Testis (tissue), 2 donors: ENCODE measurements at regions not wholly inside any gene's neighbourhood (a gene's known extent, or its start where the extent isn't known, plus 50 kb on each side); places are given as distances from the start of the nearest gene placed in this dataset.
"Not testable (repeated sequence)": the region's sequence is repeated elsewhere in the genome, so short reads cannot be mapped to it uniquely, and the experiment has no call there.

ENCODE experiments used
- DNase-seq: peaks from one replicate; pipeline ENCODE4 v3.0.0-alpha.2; 2019
- H3K27ac ChIP-seq, 2 donors: fragments of 200-600 bp; sonication (generic); one replicate each; pipeline ENCODE4 v1.5.1; 2019
- H3K27me3 ChIP-seq: fragments of 200-600 bp; sonication (generic); one replicate; pipeline ENCODE4 v1.5.1; 2019
- H3K36me3 ChIP-seq: fragments of 200-600 bp; sonication (generic); one replicate; pipeline ENCODE4 v1.5.1; 2017; ENCODE audit warnings: low read depth; ENCODE audit errors: missing control alignments
- H3K4me1 ChIP-seq: fragments of 200-600 bp; sonication (generic); one replicate; pipeline ENCODE4 v1.5.1; 2019
- H3K4me3 ChIP-seq, 2 donors: fragments of 200-600 bp; sonication (generic); one replicate each; pipeline ENCODE4 v1.5.1; 2017 to 2019
- H3K9me3 ChIP-seq: fragments of 200-600 bp; sonication (generic); one replicate; pipeline ENCODE4 v1.5.1; 2017
- CTCF ChIP-seq, 3 experiments: fragments of 450-650 bp in 2 of 3; fragments of 200-600 bp in 1 of 3; sonication (generic) in 1 of 3; IDR thresholded peaks; one replicate each; pipeline ENCODE4 v1.5.1; 2016 to 2019; ENCODE audit warnings: antibody characterized with exemption in 3 of 3, mild to moderate bottlenecking in 2 of 3, moderate library complexity in 1 of 3
- POLR2A ChIP-seq: fragments of 450-650 bp; IDR thresholded peaks from one replicate; pipeline ENCODE4 v1.6.1; 2017; ENCODE audit warnings: antibody characterized with exemption, mild to moderate bottlenecking, moderate library complexity
- WGBS, 2 donors: methylation state at CpG; one replicate each; pipeline ENCODE4 v1.1.5; 2018; 5-methylcytosine and 5-hydroxymethylcytosine counted together
- intact Hi-C: fragments of 100-400 bp; cut with DNase I; formaldehyde crosslinking; loops from one replicate; pipeline ENCODE4 v1.15.1; 2023; ENCODE audit warnings: low total_unique reads

- intact Hi-C loops = no loop called here
- DNase-seq = no peak
- Histone ChIP-seq H3K4me1 (no peaks in the 10 kb centered on the region), H3K4me3 (no peak overlapping the region), H3K27ac (no peak overlapping the region), H3K36me3 (no peaks in the 10 kb centered on the region), H3K9me3 (no peaks in the 10 kb centered on the region), H3K27me3 (no peaks in the 10 kb centered on the region)
- TF ChIP-seq CTCF (IDR thresholded peaks at IDR 0.05) = no peak
- no peak for TF ChIP-seq POLR2A
- 58 to 72% methylated on average over 2 of the region's 2 CpGs for WGBS, 2 donors
Observed at GRCh38 chr10:124194199-124194824, 100.9 kb upstream of the CHST15 start.

GRCh38 chr10:124193309-124193696 is 99.9 kb upstream of the CHST15 start:
- Histone ChIP-seq H3K4me3 (no peak overlapping the region), H3K9me3 (no peaks in the 10 kb centered on the region), H3K27me3 (no peaks in the 10 kb centered on the region), H3K36me3 (no peaks in the 10 kb centered on the region), H3K27ac (no peak overlapping the region), H3K4me1 (no peaks in the 10 kb centered on the region)
- no peak for TF ChIP-seq CTCF (IDR thresholded peaks at IDR 0.05)
- no peak for TF ChIP-seq POLR2A
- DNase-seq = no peak
- WGBS, 2 donors = 93 to 99% methylated on average over 8 of the region's 8 CpGs
- intact Hi-C loops = no loop called here

- H3K9me3 ChIP-seq, intact Hi-C loops, H3K4me1 ChIP-seq, DNase-seq, H3K36me3 ChIP-seq, H3K27ac ChIP-seq, H3K27me3 ChIP-seq, H3K4me3 ChIP-seq: not testable (repeated sequence)
- WGBS, 2 donors = 92 to 94% methylated on average over 4 to 5 of the region's 5 CpGs
Observed at GRCh38 chr10:124192664-124193308, 99.4 kb upstream of the CHST15 start.

- H3K9me3 ChIP-seq, H3K27me3 ChIP-seq, H3K27ac ChIP-seq, H3K36me3 ChIP-seq, H3K4me3 ChIP-seq, intact Hi-C loops, DNase-seq, H3K4me1 ChIP-seq: not testable (repeated sequence)
- 72 to 90% methylated on average over 2 of the region's 2 CpGs for WGBS, 2 donors
Observed at GRCh38 chr10:124190476-124190875, 97.1 kb upstream of the CHST15 start.

- H3K27ac ChIP-seq = no peak overlapping the region
- no peak overlapping the region for H3K4me3 ChIP-seq
- intact Hi-C loops = no loop called here
- no peaks in the 10 kb centered on the region for H3K9me3 ChIP-seq
- no peaks in the 10 kb centered on the region for H3K4me1 ChIP-seq
- TF ChIP-seq CTCF (IDR thresholded peaks at IDR 0.05) (no peak), POLR2A (no peak)
- no peaks in the 10 kb centered on the region for H3K36me3 ChIP-seq
- DNase-seq = no peak
- 96 to 97% methylated on average over 5 to 7 of the region's 7 CpGs for WGBS, 2 donors
- no peaks in the 10 kb centered on the region for H3K27me3 ChIP-seq
Observed at GRCh38 chr10:124186956-124187355, 93.6 kb upstream of the CHST15 start.

GRCh38 chr10:124185084-124185483 is 91.7 kb upstream of the CHST15 start:
- DNase-seq = no peak
- no peak for TF ChIP-seq CTCF (IDR thresholded peaks at IDR 0.05)
- no peak for TF ChIP-seq POLR2A
- no peaks in the 10 kb centered on the region for H3K9me3 ChIP-seq
- no peaks in the 10 kb centered on the region for H3K27me3 ChIP-seq
- no peaks in the 10 kb centered on the region for H3K4me1 ChIP-seq
- 83 to 84% methylated on average over 6 to 8 of the region's 8 CpGs for WGBS, 2 donors
- no peaks in the 10 kb centered on the region for H3K36me3 ChIP-seq
- intact Hi-C loops = no loop called here
- H3K27ac ChIP-seq = no peak overlapping the region
- no peak overlapping the region for H3K4me3 ChIP-seq
